ENCODE measurements at regions not wholly inside any gene's neighbourhood (a gene's known extent, or its start where the extent isn't known, plus 50 kb on each side); places are given as distances from the start of the nearest gene placed in this dataset.

DNA sequence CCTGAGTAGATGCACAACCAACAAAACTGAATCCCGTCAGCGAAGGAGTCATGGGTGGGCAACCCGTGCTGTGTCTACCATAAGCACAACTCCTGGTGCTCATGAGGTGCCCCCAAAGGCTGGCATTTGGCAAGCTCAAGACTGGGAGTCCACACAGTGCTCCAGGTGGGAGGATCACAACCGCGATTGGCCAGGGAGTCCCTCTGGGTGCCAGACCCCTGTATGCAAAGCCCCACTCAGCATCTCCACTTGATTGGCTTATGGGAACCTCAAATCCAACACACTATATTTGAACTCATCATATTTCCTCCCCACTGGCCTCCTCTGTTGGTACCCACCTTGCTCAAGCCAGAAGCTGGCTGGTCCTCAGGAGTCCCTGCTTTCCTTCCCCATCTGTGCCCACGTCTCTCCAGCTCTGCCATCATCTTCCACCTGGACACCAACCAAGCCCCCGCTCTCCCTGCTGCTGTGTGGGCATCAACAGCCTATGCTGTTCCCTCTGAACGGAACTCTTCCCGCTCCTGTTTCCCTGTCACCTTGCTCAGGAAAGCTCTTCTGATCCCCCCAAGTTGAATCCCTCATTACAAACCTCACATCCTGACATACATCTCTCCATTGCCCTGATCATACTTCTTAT is 142.3 kb upstream of the PTPN1 start:
- peaks cover 9% of the 10 kb centered on the region for H3K4me1 Mint-ChIP-seq (ENCODE audit: low read depth)
- no peaks in the 10 kb centered on the region for H3K36me3 Mint-ChIP-seq (ENCODE audit: insufficient read depth)
- H3K4me3 Mint-ChIP-seq (ENCODE audit: low read depth), result no peak overlapping the region
- no peak overlapping the region for H3K27ac Mint-ChIP-seq
- no peak for DNase-seq (ENCODE audit: low spot score, unreplicated experiment)
- TF ChIP-seq, protein P1, sequence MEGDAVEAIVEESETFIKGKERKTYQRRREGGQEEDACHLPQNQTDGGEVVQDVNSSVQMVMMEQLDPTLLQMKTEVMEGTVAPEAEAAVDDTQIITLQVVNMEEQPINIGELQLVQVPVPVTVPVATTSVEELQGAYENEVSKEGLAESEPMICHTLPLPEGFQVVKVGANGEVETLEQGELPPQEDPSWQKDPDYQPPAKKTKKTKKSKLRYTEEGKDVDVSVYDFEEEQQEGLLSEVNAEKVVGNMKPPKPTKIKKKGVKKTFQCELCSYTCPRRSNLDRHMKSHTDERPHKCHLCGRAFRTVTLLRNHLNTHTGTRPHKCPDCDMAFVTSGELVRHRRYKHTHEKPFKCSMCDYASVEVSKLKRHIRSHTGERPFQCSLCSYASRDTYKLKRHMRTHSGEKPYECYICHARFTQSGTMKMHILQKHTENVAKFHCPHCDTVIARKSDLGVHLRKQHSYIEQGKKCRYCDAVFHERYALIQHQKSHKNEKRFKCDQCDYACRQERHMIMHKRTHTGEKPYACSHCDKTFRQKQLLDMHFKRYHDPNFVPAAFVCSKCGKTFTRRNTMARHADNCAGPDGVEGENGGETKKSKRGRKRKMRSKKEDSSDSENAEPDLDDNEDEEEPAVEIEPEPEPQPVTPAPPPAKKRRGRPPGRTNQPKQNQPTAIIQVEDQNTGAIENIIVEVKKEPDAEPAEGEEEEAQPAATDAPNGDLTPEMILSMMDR (IDR thresholded peaks at IDR 0.05; ENCODE audit: unreplicated experiment), result no peak
- peaks cover 11% of the 10 kb centered on the region for H3K27me3 Mint-ChIP-seq
- peaks cover 4% of the 10 kb centered on the region for H3K9me3 Mint-ChIP-seq (ENCODE audit: low read depth)

DNA sequence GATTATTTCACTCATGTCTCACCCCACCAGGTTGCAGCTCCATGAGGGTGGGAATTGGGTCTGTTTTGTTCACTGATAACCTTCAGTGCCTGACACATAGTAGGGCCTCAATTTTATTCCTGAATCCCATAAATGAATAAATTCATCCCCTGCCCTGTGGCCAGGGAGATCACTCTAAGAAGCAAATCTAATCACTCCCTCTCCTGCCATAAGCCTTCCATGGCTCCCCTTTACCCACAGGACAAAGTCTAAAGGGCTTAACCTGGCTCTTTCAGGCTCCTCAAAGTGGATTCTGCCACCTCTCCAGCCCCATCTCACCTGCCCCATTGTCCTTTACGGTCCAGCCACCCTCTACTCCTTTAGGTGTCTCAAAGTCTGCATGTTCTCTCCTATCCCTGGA is 141.8 kb upstream of the PTPN1 start:
- H3K4me3 Mint-ChIP-seq (ENCODE audit: low read depth), result no peak overlapping the region
- peaks cover 9% of the 10 kb centered on the region for H3K4me1 Mint-ChIP-seq (ENCODE audit: low read depth)
- no peaks in the 10 kb centered on the region for H3K36me3 Mint-ChIP-seq (ENCODE audit: insufficient read depth)
- H3K27ac Mint-ChIP-seq, result no peak overlapping the region
- H3K27me3 Mint-ChIP-seq, result peaks cover 11% of the 10 kb centered on the region
- TF ChIP-seq, protein P1 (IDR thresholded peaks at IDR 0.05; ENCODE audit: unreplicated experiment), result no peak
- H3K9me3 Mint-ChIP-seq (ENCODE audit: low read depth), result peaks cover 4% of the 10 kb centered on the region
- DNase-seq (ENCODE audit: low spot score, unreplicated experiment), result no peak

DNA sequence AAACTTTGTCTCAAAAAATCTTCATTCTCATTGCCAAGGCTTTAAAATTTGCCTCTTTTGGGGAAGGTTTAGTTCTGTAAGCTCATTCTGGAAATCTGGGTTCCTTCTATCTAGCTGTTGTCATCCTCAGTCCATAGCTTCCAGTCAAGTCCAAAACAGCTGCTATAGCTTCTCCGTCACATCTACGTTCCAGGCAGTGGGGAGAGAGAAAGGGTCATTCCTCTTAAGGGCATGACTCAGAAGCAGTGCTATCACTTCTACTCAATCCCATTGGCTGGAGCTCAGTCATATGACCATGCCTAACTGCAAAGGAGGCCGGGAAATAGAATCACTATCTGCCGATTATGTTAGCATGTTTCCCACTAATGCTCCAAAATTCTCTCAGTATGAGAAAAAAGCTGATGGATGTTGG is 141.4 kb upstream of the PTPN1 start:
- Mint-ChIP-seq H3K4me3 (ENCODE audit: low read depth) (no peak overlapping the region), H3K27me3 (peaks cover 12% of the 10 kb centered on the region), H3K27ac (no peak overlapping the region), H3K9me3 (ENCODE audit: low read depth) (peaks cover 4% of the 10 kb centered on the region), H3K36me3 (ENCODE audit: insufficient read depth) (no peaks in the 10 kb centered on the region), H3K4me1 (ENCODE audit: low read depth) (peaks cover 9% of the 10 kb centered on the region)
- TF ChIP-seq, protein P1 (IDR thresholded peaks at IDR 0.05; ENCODE audit: unreplicated experiment), result no peak
- no peak for DNase-seq (ENCODE audit: low spot score, unreplicated experiment)

DNA sequence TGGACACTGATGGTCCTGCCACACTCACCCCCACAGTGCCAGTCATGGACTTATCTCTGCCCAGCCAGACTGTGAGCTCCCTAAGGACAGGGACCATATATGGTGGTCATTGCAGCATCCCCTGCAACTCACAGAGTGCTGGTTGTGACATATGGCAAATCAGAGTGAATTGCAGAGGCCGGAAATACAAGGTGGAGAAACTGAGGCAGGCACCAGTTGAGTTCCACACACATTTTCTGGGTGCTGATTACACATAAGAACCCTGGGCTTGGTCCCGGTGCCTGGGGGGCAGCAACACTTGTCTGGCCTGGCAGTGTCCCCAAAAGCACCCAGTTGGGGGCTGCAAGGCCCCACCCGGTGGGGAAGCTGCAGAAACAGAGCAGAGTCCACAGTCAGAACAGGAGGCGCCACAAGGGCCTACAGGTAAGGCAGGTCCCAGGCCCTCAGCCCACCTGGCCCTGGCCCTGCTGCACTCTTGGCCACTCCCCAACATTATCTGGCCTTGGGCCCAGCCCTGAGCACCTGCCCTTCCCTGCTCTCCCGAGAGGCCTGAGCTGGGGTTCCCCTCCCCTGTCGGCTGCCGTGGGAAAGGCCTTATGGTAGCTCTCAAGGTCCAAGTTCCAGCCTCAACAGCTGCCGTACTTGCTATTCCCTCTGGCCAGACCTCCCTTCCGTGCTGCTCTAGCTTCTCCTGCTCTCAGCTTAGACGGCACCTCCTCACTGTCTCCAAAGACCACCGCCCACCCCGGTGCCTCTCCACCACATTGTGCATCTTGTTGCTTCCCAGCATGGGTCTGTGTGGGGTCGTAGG is 140.8 kb upstream of the PTPN1 start:
- H3K4me1 Mint-ChIP-seq (ENCODE audit: low read depth), result peaks cover 9% of the 10 kb centered on the region
- H3K4me3 Mint-ChIP-seq (ENCODE audit: low read depth), result no peak overlapping the region
- TF ChIP-seq, protein P1 (IDR thresholded peaks at IDR 0.05; ENCODE audit: unreplicated experiment), result no peak

DNA sequence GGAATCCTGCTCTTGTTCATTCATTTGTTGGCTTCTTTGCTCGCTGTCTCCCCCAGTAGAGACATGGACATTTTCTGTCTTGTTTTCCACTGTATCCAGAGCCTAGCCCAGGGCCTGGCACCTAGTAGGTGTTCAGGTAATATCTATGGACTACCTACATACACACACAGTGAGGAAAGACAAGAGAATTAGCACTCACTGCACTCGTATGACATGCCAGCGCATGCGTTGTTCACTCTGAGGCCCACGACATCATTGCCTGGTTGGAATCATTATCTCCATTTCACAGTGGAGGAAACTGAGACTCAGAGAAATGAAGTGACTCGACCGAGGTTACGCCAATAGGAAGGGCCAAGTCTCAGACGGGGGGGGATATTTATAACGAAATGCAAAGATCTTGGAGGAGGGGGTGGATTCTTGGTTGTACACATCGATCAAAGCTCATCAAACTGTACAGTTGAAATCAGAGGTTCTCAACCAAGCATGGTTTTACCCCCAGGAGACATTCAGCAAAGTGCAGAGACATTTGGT is 140.1 kb upstream of the PTPN1 start:
- Mint-ChIP-seq H3K4me3 (ENCODE audit: low read depth) (no peak overlapping the region), H3K36me3 (ENCODE audit: insufficient read depth) (no peaks in the 10 kb centered on the region), H3K4me1 (ENCODE audit: low read depth) (peaks cover 9% of the 10 kb centered on the region), H3K9me3 (ENCODE audit: low read depth) (peaks cover 4% of the 10 kb centered on the region), H3K27me3 (peaks cover 10% of the 10 kb centered on the region), H3K27ac (no peak overlapping the region)
- DNase-seq (ENCODE audit: low spot score, unreplicated experiment), result no peak
- TF ChIP-seq, protein P1 (IDR thresholded peaks at IDR 0.05; ENCODE audit: unreplicated experiment), result no peak

More for the DNA sequence above, 140.8 kb upstream of the PTPN1 start:
- peaks cover 4% of the 10 kb centered on the region for H3K9me3 Mint-ChIP-seq (ENCODE audit: low read depth)
- peaks cover 10% of the 10 kb centered on the region for H3K27me3 Mint-ChIP-seq
- no peaks in the 10 kb centered on the region for H3K36me3 Mint-ChIP-seq (ENCODE audit: insufficient read depth)
- no peak for DNase-seq (ENCODE audit: low spot score, unreplicated experiment)
- H3K27ac Mint-ChIP-seq, result no peak overlapping the region

Measured in progenitor cell of endocrine pancreas (in vitro differentiated cells).